Activated effector memory CD4-positive, alpha-beta T cell treated with anti-CD3 and anti-CD28 coated beads, Interleukin-2, amount 50 U/mL, for 16 hours (primary cell): ENCODE measurements at regions not wholly inside any gene's neighbourhood (a gene's known extent, or its start where the extent isn't known, plus 50 kb on each side); places are given as distances from the start of the nearest gene placed in this dataset.
"Not testable (repeated sequence)": the region's sequence is repeated elsewhere in the genome, so short reads cannot be mapped to it uniquely, and the experiment has no call there.

Source experiments
- DNase-seq: peaks from one replicate; pipeline ENCODE4 v3.0.0-alpha.2; 2020

GRCh38 chr3:20810555-20810954 lies 624.5 kb upstream of the SGO1 start:
- DNase-seq: no peak

DNA sequence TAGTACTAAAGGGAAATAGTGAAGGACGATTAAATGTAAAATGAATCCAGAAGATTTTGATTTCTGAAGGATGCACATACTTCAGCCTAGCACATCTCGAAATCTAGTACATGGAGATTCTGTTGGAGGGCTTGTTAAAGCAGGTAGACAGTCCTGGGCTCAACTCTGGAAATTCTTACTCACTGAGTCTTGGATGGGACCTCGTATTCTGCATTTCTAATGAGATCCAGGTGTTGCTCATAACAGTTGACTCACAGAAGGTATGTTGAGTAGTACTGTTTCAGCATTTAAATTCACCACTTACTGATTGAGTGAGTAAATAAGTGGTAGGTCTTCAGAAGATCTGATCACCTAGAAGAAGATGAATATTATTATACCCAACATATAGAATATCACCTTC lies 623.4 kb upstream of the SGO1 start:
- no peak for DNase-seq

DNA sequence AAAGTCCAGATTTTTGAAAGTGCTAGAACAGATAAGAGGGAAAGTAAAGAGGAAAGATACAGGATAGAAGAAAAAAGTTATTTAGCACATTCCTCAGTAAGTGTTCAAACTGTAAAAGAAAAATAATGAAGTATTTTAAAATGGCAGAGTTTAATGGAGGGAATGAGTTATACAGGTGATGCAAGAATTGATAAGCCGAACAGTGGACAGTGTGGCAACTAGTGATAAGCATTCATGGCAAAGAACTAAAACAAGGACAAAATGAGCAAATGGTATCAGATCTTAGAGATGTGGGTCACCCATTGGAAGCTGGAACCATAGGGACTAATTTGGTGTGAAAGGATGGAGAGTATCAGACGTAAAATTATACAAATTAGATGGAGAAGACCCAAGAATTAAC lies 622.9 kb upstream of the SGO1 start:
- DNase-seq: no peak

GRCh38 chr3:20798666-20799065 lies 612.7 kb upstream of the SGO1 start:
- DNase-seq: no peak

DNA sequence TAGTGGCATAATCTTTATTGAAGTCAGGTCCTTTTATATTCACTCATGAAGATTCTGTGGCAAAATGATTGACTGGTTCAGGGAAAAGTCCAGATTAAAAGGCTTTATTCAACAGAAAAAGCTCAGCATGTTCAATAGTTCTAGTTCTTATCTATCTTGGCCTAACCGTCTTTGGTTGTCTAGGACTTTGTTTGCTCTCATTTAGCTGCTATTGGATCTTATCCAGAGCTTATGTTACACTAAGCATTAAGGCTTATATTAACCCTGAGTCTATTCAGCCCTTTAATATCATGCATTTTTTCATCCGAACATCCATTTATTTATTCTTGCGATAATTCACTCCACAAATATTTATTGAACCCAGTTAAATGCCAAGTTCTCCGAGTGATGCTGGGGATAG lies 601.0 kb upstream of the SGO1 start:
- no peak for DNase-seq

- no peak for DNase-seq
Measured at GRCh38 chr3:20776692-20777091, 590.7 kb upstream of the SGO1 start.

DNA sequence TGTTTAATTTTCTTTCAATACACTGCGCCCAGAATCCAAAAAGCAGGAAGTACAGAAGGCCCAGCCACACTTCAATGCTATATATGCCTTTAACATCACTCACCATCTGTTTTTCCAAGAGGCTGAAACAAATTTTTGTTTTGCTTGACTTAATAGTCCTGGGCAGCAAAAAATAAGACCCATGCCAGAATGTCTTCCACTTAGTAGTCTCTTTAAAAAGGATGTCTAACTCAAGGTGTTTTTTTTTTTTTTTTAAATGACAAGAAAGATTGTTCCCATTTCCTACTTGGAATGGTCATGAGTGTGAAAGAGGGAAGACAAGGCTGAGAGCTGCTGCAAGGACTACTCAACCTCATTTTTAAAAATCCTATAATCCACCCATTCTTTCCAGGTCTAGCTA lies 590.3 kb upstream of the SGO1 start:
- DNase-seq: no peak

GRCh38 chr3:20773320-20773984 lies 587.4 kb upstream of the SGO1 start:
- DNase-seq: no peak

DNA sequence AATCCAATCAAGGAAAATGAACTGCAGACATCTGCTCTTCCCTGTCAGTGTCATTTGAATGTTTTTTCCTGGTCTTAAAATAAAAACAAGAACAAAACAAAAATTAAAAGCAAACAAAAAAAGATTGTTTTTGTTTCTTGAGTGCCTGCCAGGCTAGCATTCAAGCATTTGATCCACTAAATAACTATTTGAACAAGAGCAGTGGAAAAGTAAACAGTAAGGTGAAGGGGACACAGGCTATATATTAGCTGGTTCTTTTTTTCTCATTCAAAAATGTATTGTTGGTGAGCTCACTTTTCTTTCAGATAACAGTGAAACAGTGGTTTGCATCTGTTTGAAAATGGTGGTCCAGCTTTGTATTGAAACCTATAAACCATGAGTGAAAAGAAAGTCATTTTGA lies 586.9 kb upstream of the SGO1 start:
- no peak for DNase-seq

- DNase-seq: no peak
Measured at GRCh38 chr3:20769430-20769829, 583.4 kb upstream of the SGO1 start.

- no peak for DNase-seq
Measured at GRCh38 chr3:20760981-20761380, 575.0 kb upstream of the SGO1 start.

- DNase-seq: no peak
Measured at GRCh38 chr3:20752416-20752815, 566.4 kb upstream of the SGO1 start.

GRCh38 chr3:20751296-20751695 lies 565.3 kb upstream of the SGO1 start:
- no peak for DNase-seq

DNA sequence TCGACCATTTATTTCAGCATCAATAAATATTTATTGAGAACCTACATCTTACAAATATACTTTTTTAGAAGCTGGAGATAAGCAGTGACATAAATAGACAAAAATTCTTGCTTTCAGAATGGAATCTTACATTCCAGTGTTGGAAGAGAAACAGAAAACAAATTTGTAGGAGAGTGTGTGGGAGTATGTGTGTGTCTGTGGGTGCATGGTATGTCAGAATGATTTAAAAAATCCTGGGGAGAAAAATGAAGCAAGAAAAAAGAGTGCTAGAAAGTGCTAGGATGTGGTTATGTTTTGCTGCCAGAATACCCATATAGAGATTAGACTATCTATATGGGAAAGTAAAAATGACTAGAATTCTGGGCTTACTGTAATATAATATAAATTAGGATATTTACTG lies 561.7 kb upstream of the SGO1 start:
- no peak for DNase-seq

DNA sequence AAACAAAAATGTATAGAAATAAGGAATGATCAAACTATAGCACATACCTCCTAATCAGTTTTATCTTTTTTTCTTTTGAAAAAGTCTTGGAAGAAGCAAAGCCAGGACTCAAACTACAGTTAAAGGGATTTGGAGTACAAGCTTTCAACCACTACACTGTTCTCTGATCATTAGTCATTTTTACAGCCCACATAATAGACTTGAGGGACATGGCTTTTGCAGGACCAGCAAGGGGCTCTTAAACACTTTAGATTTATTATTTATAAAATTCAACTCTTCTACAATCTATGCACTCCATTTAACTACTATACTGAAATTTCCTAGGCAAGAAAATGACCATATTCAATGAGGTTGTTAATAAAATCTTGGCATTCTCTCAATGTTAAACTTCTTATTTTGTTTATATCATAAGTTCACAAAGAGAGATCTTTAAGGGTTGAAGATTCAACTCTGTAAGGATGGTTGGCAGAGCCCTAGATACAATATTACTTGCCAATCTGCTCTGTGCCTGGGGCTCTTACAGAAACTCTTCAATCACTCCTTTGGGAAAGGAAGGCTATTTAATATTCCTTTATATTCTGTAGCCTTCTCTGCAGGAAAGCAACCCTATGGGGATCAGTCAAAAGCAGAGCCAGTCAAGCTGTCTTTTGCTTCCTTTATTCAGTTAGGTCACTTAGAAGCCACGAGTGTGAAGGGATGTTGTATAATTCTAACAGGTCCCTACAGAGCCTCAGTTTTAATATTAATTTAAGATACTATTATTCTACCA lies 557.7 kb upstream of the SGO1 start:
- no peak for DNase-seq

- no peak for DNase-seq
Measured at GRCh38 chr3:20742903-20743552, 557.0 kb upstream of the SGO1 start.

DNA sequence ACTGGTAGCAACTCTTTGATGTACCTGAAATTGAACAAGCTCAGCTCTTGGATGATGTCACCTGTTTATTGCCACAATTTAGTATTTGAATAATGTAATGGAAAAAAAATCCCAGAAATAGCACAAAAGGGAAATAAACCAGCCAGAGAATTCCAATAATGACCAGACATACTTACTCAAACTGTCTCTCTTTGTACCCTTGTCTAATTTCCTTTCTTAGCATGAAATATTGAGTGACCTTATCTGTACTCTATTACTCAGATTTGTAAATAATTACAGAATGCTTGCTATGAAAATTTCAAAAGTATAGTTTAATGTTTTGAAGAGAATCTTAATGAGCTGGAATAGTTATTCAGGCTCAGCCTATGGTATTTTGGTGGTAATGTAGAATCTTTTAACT lies 555.4 kb upstream of the SGO1 start:
- no peak for DNase-seq

DNA sequence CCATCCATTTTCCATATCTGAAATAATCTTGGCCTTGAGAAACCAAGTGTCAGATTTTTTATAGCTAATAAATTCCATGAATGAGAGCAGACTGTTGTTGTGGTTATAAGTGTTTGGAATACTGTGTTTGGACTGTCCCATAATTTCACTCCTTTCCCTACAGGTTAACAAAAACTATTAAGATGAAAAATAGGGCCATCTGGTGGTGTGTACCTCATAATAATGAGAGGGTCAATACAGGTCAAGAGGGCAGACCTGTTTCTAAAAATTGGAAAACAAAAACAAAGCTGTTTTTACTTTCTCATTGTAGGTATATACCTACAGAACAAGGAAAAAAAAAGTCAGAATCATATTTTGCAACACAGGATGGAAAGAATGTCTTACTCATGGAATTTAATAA lies 553.8 kb upstream of the SGO1 start:
- DNase-seq: no peak

DNA sequence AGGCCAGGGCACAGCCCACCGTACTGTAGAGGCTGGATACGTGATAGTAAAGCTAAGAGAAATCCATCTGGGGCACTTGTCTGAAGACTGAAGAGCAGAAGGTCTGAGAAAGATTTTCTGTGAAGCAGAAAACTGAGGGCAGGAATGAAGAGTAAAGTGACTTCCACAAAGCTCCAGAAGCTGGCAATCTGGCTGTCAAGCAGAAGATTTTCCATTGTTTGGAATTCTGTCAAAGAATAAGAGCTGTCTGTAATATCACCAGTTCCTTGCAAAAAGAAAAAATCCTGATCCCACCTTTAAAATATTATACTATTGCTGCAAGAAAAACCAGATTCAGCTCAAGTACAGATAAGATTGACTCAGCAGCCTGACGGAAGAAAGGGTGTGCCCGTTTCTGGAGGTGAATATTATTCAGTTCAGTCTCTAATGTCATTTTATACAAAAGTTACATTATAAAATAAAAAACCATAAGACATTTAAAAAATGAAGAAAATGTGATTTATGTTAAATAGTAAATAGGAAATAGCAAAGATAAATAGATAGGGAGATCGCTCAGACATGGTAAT lies 550.4 kb upstream of the SGO1 start:
- DNase-seq: no peak

DNA sequence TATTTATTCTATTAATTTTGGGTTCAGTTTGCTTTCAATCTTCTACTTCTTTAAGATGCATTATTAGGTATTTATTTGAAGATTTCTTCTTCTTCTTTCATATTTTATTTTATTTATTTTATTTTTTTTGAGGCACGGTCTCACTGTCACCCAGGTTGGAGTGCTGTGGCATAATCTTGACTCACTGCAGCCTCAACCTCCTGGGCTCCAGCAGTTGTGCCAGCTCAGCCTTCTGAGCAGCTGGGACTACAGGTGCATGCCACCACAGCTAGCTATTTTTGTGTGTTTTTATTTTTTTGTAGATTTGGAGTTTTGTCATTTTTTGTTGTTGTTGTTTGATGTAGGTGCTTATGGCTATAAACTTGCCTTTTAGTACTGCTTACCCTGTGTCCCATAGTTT lies 543.2 kb upstream of the SGO1 start:
- no peak for DNase-seq

GRCh38 chr3:20726786-20727185 lies 540.8 kb upstream of the SGO1 start:
- DNase-seq: no peak

- no peak for DNase-seq
Measured at GRCh38 chr3:20724241-20724640, 538.2 kb upstream of the SGO1 start.

GRCh38 chr3:20716425-20716824 lies 530.4 kb upstream of the SGO1 start:
- not testable (repeated sequence) for DNase-seq

DNA sequence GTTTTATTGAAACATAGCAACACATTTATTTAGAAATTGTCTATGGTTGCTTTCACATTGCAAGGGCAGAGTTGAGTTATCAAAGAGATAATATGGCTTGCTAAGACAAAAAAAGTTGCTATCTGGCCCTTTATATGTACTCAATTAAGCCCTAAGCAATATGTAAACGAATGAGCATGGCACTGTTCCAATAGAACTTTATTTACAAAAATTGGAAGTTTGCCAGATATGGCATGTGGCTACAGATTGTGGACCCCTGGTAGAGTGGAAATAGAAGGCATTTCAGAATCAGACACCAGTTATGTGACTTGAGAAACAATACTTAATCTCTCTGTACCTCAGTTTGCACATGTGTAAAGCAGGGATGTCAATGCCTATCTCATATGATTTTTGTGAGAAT lies 515.6 kb upstream of the SGO1 start:
- no peak for DNase-seq
